Epidermal melanocyte (primary cell): ENCODE measurements at regions not wholly inside any gene's neighbourhood (a gene's known extent, or its start where the extent isn't known, plus 50 kb on each side); places are given as distances from the start of the nearest gene placed in this dataset.
A peak's percentile ranks its signal among the peaks of the same experiment; 100 is the strongest.

Experiments
- DNase-seq: peaks from one replicate; pipeline ENCODE4 v3.0.0; 2011; ENCODE audit warnings: low spot score; ENCODE audit not compliant: insufficient read length

DNA sequence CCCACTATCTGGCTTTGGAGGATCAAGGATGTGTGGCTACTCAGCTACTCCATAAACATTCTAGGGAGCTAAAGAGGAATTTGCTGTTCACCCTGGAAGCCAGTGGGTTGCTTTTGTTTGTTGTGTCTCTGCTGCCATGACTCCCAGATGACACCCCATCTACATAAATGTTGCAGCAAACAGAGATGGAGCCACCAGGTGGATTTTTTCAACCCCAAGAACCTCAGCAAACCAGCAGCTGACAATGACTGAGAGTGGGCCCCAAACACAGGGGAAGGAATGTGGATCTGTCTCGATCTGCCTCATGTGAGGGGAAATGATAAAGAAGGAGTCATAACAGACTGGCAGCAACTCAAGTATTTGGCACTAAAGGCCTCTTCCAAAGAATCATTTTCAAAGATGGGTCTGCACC lies 132.7 kb upstream of the TNC start:
- no peak for DNase-seq

DNA sequence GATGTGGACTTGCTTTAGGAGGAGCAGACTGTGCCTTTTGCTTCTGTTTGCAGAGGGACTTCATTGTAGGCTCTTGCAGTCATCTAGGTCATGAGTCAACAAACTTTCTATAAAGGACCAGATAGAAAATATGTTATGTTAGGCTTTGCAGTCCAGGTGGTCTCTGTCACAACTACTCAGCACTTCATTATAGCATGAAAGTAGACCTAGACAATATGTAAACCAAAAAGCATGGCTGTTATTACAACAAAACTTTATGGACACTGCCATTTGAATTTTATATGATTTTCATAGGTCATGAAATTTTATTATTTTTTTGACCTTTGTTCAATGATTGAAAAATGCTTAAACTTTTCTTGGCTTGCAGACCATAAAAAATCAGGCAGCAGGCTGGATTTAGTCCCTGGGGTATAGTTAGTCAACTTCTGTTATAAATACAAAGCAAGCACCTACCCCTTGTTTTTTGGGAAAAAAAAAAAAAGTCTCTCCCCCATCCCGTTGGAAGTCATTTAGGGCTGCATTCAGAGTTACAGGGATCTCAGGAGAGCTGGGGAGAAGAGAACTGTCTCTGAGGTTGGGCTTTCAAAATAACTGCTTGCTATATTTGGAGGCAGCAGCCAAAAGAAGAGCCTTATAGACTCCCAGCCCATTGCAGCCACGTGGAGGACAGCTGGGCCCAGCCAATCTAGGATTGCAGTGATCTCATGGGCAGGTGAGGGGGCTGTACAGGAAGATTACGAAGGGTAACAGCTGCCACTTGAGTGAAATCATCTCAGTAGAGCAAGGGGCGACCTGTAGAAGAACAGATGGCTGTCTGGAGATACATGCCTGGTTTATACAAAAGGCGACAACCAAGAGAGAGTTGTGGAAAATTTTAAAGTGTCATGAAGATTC lies 136.6 kb upstream of the TNC start:
- DNase-seq: no peak

DNA sequence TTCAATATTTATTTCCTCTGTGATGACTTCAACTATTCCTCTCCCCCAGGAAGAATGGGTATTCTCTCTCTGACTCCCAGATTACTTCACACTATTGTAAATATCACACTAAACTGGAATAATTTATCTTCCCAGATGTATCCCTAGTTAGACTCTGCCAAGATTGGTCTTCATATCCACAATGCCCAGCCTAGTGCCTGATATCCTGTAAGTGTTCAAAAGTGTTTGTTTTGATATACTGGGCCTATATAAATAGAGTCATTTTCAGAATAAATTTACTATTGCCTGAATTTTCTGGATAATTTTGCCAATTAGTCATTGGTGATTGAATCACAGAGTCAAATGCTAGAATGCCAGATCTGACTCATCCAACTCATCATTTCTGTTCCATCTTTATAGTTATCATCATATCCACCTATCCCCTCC lies 143.7 kb upstream of the TNC start:
- DNase-seq: no peak

DNA sequence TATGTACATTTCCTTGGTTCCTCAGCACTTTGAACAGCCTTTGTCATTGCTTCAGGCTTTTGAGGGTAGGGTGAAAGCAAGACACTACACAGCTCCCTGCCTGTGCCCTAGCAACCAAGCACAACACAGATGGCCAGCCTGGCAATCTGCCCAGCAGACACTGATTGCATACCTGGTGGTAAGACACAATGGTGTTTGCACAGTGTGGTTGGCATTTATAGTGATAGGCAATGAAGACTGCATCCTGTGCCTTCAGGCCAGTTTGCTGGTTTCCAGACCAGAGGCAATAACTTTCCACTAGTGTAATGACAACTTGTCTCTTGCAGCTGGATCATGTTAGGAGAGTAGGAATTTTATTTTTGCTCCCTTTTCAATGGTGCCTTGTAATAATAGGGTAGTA lies 144.5 kb upstream of the TNC start:
- peak; percentile 55 for DNase-seq

DNA sequence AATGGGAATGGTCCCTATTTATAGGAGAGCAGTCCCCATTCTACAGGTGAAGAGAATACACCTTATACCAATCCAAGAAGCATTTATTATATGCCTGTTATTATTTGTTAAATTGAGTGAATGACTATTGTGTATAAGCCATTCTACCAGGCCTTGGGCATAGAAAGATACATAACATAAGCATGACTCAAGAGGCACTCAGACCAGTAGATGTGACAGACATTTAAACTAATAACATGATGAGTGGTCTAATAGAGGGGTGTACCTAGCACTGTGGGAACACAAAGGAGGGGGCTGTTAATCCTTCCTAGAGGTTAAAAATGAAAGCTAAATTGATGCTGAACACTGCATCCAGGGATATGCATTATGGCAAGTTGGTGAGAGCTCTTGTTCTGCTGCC lies 145.0 kb upstream of the TNC start:
- DNase-seq: no peak

DNA sequence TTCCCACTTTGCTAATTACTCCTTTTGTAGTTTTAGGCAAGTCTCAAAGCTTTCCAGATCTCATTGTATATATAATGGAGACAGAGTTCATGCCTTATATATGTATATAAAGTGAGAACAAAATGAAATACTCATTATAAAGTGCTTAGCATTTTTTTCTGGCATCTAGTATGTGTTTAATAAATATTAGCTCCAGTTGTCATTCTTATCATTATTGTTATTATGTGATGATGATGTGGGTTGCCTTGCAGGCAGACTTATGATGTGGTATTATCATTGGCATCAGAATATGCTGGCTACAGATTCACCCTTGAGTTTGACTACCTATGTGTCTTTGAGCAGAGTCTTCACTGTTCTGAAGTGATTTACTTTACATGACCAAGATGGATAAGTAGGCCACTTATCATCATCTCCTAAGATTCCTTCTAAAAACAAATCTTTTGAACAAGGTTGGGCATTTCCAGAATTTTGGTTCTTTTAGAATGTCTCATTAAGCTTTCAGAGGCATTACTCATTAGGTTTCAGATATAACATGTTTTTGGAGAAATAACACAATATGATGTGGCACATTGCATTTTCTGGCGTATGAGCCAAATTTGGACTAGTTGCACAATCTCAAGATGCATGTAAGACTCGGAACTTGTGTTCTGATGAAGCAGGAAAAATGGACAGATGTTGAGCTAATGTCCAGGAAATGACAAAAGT lies 145.6 kb upstream of the TNC start:
- no peak for DNase-seq

DNA sequence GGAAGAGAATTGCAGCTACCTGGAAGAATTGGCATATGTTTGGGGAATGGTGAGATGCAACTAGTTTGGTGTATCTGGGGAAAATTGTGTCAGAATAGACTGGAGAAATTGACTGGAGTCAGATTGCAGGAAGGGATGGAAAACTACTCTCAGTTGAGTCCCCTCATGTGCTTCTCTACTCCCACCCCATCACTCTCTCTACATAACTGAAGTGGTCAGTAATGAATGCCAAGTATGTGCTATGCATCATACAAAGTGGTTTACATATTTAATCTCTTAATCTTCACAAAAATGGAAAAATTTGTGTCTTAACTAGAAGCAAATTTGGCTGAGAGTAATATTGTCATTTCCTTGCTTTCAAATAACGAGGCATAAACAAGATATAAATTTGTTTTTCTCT lies 146.4 kb upstream of the TNC start:
- no peak for DNase-seq

DNA sequence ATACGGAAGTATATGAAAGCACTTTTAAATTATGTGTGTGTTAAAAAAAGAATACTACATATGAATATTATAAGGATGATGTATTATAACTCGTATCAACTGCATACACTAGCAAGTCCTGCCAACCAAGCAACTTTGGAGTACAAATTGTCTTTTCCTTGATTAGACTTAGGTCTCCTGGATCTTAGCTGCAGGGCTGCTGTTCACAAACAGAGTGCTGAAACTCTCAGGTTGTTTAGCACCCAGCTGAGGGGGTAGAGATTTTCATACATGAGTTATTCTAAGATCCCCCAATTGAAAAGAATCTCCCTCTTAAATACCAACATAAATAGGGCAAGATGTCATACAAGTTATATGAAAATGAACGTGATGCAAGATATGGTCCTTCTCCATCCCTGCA lies 149.8 kb upstream of the TNC start:
- no peak for DNase-seq

DNA sequence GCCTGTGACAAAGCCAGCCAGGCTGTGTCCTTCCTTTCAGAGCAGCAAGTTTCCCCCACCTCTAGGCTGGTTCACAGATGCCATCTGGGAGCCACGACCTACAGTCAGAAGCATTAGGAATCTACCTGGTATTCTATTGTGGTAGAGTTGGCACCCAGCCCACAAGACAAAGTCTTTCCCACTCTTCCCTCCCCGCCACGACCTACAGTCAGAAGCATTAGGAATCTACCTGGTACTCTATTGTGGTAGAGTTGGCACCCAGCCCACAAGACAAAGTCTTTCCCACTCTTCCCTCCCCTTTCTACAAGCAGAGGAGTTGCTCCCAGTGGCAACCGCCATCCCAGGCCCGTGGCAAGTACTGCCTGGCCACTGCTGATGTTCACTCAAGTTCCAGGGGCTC lies 157.8 kb upstream of the TNC start:
- no peak for DNase-seq

DNA sequence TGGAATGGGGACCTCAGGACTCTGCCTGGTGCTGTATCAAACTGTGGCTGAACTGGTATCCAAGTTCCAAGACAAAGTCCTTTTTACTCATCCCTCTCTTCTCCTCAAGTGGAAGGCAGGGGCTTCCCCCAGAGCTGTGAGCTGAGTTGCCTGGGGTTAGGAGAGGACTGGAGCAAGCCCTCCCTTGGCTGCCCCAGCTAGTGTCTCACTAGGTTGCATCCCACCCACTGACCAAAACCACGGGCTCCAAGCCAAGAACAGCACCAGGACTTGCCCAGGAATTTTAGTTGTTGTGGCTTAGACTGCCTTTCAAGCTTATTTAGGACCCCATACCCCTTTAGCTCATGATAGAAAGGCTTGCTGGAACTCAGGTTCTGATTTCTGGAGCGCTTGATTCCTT lies 158.7 kb upstream of the TNC start:
- no peak for DNase-seq

DNA sequence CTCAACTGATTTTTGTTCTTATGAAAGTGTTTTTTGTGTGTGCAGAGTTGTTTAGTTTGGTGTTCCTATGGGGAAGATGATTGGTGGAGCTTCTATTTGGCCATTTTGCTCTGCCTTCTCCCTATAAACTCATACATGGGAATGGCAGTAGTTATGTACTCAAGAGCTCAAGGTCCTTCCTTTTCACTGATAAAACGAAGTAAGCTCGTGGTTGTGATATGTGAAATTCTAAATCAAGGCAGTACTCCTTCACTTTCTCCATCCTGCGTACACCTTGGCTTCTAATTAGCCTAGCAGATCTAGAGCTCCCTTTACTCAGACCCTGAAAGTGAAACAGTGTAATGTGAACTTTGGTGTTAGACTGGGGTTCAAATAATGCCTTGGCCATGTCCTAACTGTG lies 159.3 kb upstream of the TNC start:
- no peak for DNase-seq

DNA sequence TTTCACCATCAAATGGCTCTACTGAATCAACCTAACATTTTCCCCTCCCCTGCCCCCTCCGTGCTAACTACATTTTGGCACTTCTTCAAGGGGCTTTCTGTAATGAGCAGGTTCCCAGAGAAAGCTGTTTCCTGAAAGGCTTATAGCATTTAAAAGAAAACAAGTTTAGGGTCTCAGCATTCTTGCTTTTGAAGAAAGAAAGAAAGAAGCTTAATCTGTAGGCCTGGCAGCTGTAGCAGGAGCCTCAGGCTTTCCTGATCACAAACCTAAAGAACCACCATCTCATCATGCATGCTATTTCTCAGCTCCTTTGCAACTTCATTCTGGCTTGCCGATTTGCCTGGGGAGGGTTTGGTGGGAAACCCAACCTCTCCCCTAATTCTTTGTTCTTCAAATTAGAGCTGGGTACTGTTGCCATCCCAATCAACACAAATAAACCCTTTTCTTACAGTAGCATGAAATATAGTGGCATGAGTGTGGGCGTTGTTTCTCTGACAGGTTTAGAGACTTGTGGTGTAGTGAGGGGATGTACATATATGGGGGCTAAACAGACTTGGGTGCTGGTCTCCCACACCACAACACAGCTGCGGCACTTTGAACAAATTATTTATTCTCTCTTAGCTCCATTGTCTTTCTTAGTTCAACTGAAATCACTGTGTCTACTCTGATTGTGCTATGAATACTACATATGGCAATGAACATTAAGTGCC lies 160.5 kb upstream of the TNC start:
- DNase-seq: no peak

DNA sequence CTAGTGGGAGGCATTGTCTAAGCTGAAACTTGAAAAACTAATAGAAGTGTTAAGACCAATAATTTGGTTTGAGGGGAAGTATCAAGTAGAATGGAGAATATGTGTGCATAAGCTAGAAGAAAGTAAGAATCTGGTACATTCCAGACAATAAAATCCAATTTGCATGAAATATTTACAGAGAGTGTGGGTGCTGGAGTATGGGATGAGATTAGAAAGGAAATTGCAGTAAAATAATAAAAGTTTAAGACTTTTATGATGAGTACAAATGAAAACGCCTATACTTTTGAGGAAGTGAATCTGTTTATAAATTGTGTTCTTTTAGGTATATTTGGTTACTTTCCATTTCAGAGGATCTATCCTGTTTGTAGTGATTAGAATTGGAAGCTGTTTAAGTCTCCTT lies 165.4 kb upstream of the TNC start:
- no peak for DNase-seq

DNA sequence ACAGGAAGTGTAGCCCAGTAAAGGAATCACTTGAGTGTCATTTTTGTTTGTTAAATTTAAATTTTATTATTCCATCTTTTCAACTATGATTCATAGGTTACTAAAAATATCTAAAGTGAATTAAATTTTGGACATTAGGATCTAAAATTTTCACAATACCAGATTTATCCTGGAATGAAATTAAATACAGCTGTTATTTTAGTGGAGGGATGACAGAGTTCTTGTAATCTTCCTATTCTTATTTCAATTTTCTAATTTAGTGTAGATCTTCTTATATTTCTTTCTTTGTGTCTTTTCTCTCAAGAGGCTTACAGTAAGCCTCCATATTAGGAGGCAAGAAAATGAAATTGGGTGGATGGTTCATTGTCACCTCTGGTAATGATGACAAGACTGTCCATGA lies 167.9 kb upstream of the TNC start:
- DNase-seq: no peak

DNA sequence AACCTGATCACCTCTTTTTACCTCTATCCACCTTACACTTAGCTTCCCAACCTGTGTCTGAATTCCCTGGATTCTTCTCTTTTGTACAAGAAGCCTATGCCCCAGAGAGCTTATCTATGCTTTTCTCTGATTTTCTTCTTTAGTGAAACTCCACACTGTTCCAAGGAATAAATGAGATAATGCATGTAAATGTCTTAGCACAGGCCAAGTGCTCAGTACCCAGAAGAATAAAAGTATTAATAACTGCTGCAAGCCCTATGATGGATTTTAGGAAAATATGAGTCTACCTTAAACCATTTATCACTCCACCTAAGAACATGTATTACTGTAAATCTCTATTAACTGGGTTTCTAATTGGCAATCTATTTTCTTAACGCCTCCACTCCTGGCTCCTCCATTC lies 168.5 kb upstream of the TNC start:
- DNase-seq: no peak

DNA sequence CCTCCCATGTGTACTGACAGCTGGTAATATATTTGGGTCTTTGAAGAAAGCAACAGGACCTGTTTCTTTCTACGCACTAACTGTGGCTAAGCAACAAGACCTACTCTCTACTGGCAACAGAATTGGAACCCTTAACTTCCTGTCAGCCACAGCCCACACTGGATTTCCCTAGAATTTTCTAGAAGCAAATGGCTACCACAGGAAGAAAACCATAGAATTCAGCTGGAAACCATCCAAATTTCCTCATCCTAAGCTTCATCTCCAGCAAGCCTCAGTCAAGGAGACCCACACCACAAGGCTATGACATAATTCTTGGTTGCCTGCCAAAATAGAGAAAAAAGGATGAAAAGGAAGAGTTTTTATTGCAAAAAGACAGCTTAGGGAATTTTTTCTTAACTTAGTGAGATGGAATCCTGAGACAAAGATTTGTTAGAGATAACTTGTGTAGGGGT lies 171.8 kb upstream of the TNC start:
- DNase-seq: no peak

DNA sequence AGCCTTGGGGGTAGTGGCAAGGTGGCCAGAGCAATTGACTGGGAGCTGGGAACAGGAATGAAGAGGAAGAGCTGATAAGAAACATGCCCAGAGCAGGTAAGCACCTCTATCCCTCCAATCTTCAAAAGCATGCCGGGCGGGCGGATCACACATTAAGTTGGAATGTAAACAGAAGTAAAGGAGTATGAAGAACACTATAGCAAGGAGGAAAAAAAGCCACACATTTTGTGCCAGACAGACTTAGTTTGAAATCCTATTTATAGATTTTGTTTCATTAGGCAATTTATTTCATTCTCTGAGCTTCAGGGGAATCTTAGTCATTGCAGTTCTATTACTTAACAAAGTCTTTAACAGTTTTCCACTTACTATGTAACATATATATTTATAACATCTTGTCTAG lies 173.9 kb upstream of the TNC start:
- no peak for DNase-seq

DNA sequence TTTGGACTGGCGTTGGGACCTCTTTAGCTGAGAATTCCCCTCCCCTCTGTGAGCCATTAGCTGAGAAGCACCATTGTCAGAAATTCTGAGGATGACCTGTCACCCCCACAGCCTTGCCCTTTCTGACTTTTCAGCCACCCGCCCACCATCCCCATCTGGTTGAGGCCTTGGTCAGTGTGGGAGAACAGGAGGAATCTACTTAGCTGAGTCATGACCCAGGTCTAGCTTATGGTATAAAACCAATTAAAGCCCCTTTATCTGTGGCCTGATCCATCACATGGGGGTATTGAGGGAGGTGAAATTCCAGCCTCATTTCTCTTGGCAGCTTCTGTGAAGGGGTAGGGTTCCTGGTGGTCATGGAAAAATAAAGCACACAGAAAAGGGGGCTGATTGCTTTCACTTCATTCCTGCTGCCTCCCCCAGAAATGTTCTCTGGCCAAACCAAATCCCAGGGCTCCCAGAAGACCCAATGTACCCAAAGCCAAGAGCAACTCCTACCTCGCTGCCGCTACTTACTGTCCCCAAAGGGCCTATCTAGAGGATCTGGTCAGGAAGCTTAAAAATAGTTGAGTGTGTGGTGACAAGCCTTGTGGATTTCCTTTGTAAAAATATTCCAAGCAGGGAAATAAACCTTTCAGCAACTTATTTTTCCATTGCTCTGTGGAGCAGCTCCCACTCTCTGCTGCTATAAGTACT lies 174.8 kb upstream of the TNC start:
- no peak for DNase-seq

DNA sequence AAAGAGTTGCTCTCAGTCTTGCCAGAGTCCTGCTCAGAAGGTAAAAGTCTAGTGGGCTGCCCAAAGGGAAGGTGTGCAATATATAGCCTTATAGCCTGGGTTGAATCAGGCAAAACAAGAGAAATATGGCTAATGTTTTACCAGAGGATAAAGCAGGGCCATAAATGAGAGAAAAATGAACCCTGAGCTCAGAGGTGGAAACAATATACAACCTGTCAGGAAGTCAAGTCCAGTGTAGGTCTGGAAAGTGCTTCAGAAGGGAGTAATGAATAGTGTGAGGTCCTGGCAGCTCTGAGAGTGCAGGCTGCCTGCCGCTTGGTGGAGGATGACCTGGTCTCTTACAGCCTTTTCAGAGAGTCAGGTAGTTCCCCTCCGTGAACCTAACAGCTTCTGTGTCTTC lies 177.8 kb upstream of the TNC start:
- no peak for DNase-seq

DNA sequence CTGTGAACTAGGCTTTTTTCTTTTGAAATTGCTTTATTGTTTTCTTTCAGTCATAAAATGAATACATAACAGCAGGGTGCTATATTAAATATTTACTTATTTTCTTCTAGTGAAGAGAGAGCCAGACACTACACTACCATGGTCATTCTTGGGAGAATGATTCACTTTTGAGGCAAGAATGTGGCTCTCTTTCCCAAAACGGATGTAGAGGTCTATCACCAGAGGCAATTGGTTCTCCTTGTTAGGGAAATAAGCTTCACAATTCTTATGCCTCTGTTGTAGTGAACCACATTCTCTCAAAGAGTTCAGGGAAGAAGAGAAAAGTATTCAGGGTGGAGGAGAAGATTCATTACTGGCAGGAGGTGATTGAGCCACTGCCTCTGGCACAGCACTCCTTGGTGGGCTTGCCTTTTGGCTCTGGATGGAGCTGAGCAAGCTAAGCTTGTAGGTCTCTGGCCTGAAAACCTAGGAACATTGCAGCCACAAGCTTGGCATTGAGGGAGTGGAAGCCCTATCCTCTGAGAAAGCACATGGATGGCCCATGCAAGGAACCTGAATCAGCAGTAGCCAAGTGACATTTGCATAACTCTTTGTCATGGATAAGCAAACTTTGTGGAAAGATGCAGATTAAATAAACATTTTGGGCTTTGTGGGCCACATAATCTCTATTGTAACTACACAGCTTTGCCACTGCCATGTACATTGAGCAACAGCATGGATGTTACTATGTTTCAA lies 179.0 kb upstream of the TNC start:
- no peak for DNase-seq

DNA sequence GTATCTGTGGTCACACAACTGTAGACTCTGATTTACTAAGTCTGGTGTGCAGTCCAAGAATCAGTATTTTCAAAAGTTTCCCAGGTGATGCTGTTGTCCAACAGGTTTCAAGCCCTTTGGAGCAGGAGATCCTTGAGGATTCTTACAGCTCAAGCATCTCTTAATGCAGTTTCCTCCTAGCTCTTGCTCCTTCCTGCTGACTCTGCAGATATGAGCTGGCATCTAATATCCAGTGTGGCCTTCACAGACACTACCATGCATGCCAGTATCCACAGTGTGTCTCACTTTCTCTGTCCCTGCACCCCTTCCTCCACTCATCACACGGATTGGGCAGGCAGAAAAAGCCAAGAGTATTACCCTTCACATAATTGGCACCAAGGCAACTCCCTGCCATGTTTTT lies 182.2 kb upstream of the TNC start:
- no peak for DNase-seq
